A673 (cell line): ENCODE measurements at regions not wholly inside any gene's neighbourhood (a gene's known extent, or its start where the extent isn't known, plus 50 kb on each side); places are given as distances from the start of the nearest gene placed in this dataset.

Source experiments
- EZH2 ChIP-seq: fragments of 200-600 bp; sonication (generic); IDR thresholded peaks from 2 replicates; pipeline ENCODE4 v1.6.1; 2017; ENCODE audit warnings: borderline replicate concordance, low read depth, mild to moderate bottlenecking, mixed read lengths, antibody characterized with exemption, low read length; ENCODE audit not compliant: poor library complexity, severe bottlenecking
- TF ChIP-seq, protein P1 (sequence below): fragments of 300-800, 200-600 bp; sonication (generic); conservative IDR thresholded peaks from 2 replicates; pipeline ENCODE4 v1.5.1; 2017; ENCODE audit warnings: low read depth, mild to moderate bottlenecking, antibody characterized with exemption, low read length, moderate library complexity, mixed read lengths

DNA sequence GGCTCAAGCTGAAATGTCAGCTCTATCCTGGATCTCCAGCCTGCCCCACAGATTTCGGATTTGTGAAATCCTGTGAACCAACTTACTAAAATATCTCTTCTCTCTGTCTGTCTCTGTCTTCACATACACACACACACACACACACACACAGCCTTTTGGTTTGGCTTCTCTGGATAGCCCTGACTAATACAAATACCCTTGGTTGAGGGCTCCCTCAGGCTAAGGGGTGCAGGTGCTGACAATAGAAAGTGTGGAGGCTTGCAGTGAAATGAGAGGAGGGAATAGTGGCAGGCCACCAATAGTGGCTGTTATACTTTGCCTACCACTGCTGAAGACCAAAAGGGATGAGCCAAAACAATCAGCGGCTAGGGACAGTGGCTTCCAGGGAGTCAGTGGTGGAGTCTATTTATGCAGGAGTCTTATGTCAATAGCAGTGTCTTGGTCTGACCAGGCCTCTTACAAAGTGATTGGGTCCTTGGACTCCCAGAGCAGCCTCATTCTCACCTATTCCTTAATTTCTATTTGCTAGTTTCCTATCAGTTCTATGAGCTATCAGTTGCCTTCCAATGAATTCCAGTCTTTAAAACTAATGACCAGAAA is 93.2 kb upstream of the GAS1 start:
- TF ChIP-seq, protein P1, sequence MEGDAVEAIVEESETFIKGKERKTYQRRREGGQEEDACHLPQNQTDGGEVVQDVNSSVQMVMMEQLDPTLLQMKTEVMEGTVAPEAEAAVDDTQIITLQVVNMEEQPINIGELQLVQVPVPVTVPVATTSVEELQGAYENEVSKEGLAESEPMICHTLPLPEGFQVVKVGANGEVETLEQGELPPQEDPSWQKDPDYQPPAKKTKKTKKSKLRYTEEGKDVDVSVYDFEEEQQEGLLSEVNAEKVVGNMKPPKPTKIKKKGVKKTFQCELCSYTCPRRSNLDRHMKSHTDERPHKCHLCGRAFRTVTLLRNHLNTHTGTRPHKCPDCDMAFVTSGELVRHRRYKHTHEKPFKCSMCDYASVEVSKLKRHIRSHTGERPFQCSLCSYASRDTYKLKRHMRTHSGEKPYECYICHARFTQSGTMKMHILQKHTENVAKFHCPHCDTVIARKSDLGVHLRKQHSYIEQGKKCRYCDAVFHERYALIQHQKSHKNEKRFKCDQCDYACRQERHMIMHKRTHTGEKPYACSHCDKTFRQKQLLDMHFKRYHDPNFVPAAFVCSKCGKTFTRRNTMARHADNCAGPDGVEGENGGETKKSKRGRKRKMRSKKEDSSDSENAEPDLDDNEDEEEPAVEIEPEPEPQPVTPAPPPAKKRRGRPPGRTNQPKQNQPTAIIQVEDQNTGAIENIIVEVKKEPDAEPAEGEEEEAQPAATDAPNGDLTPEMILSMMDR, result no peak
- no peak for TF ChIP-seq EZH2
